SW 1271 (cell line): ENCODE measurements at regions not wholly inside any gene's neighbourhood (a gene's known extent, or its start where the extent isn't known, plus 50 kb on each side); places are given as distances from the start of the nearest gene placed in this dataset.
"Not testable (repeated sequence)": the region's sequence is repeated elsewhere in the genome, so short reads cannot be mapped to it uniquely, and the experiment has no call there.

ENCODE experiments used
- DNase-seq, 2 experiments: peaks; one replicate each; lab custom pipeline; 2025; lab: John Stamatoyannopoulos, UW

GRCh38 chr10:121379013-121379412 lies 219.2 kb downstream of the FGFR2 start:
- DNase-seq, result no peak

- no peak for DNase-seq
Observed at GRCh38 chr10:121380211-121380610, 218.0 kb downstream of the FGFR2 start.

- not testable (repeated sequence) for DNase-seq
Observed at GRCh38 chr10:121382029-121382520, 216.2 kb downstream of the FGFR2 start.

GRCh38 chr10:121385136-121385535 lies 213.1 kb downstream of the FGFR2 start:
- DNase-seq, result no peak

GRCh38 chr10:121392657-121393056 lies 205.6 kb downstream of the FGFR2 start:
- DNase-seq, result no peak

- DNase-seq, result no peak
Observed at GRCh38 chr10:121393522-121393921, 204.7 kb downstream of the FGFR2 start.

GRCh38 chr10:121400507-121400906 lies 197.7 kb downstream of the FGFR2 start:
- not testable (repeated sequence) for DNase-seq

- DNase-seq, result no peak
Observed at GRCh38 chr10:121403527-121403926, 194.7 kb downstream of the FGFR2 start.

- DNase-seq, result no peak
Observed at GRCh38 chr10:121404611-121405010, 193.6 kb downstream of the FGFR2 start.

- DNase-seq, result no peak
Observed at GRCh38 chr10:121405096-121405495, 193.1 kb downstream of the FGFR2 start.

GRCh38 chr10:121405549-121405948 lies 192.7 kb downstream of the FGFR2 start:
- DNase-seq, result no peak

GRCh38 chr10:121405953-121406352 lies 192.3 kb downstream of the FGFR2 start:
- no peak for DNase-seq

GRCh38 chr10:121406823-121407545 lies 191.3 kb downstream of the FGFR2 start:
- DNase-seq, result no peak

- no peak for DNase-seq
Observed at GRCh38 chr10:121409466-121410104, 188.7 kb downstream of the FGFR2 start.

- DNase-seq, result no peak
Observed at GRCh38 chr10:121411004-121411403, 187.2 kb downstream of the FGFR2 start.

GRCh38 chr10:121413951-121414350 lies 184.3 kb downstream of the FGFR2 start:
- DNase-seq, result no peak

- DNase-seq, result no peak
Observed at GRCh38 chr10:121414366-121415062, 183.7 kb downstream of the FGFR2 start.

GRCh38 chr10:121415063-121415399 lies 183.2 kb downstream of the FGFR2 start:
- DNase-seq, result no peak

GRCh38 chr10:121416071-121416470 lies 182.2 kb downstream of the FGFR2 start:
- DNase-seq, result no peak

- DNase-seq, result no peak
Observed at GRCh38 chr10:121417298-121417697, 180.9 kb downstream of the FGFR2 start.

GRCh38 chr10:121418126-121418777 lies 180.0 kb downstream of the FGFR2 start:
- no peak for DNase-seq

GRCh38 chr10:121420006-121420405 lies 178.2 kb downstream of the FGFR2 start:
- DNase-seq, result no peak
